HG03354 (cell line): ENCODE measurements at regions not wholly inside any gene's neighbourhood (a gene's known extent, or its start where the extent isn't known, plus 50 kb on each side); places are given as distances from the start of the nearest gene placed in this dataset.
"Not testable (repeated sequence)": the region's sequence is repeated elsewhere in the genome, so short reads cannot be mapped to it uniquely, and the experiment has no call there.

Source experiments
- ATAC-seq: cut with Tn5 transposase; IDR thresholded peaks from one replicate; pipeline ENCODE4 v1.9.1; 2021; ENCODE audit warnings: mild to moderate bottlenecking; ENCODE audit not compliant: unreplicated experiment, poor library complexity, severe bottlenecking

GRCh38 chr12:131505561-131505960 lies 205.3 kb upstream of the SFSWAP start:
- no peak for ATAC-seq

GRCh38 chr12:131506426-131506825 lies 204.5 kb upstream of the SFSWAP start:
- ATAC-seq, result no peak

GRCh38 chr12:131507094-131507493 lies 203.8 kb upstream of the SFSWAP start:
- ATAC-seq, result no peak

GRCh38 chr12:131507881-131508280 lies 203.0 kb upstream of the SFSWAP start:
- no peak for ATAC-seq

GRCh38 chr12:131509701-131510100 lies 201.2 kb upstream of the SFSWAP start:
- ATAC-seq, result no peak

GRCh38 chr12:131510431-131510830 lies 200.5 kb upstream of the SFSWAP start:
- no peak for ATAC-seq

- ATAC-seq, result peak; percentile 96
These were observed 199.5 kb upstream of the SFSWAP start for GRCh38 chr12:131511391-131511802.

GRCh38 chr12:131511803-131512561 lies 198.9 kb upstream of the SFSWAP start:
- ATAC-seq, result peak; percentile 30

- ATAC-seq, result no peak
These were observed 197.3 kb upstream of the SFSWAP start for GRCh38 chr12:131513606-131514005.

GRCh38 chr12:131520553-131520952 lies 190.3 kb upstream of the SFSWAP start:
- ATAC-seq, result not testable (repeated sequence)

- ATAC-seq, result no peak
These were observed 189.6 kb upstream of the SFSWAP start for GRCh38 chr12:131521326-131521725.

GRCh38 chr12:131525795-131526508 lies 184.9 kb upstream of the SFSWAP start:
- no peak for ATAC-seq

GRCh38 chr12:131527092-131527491 lies 183.8 kb upstream of the SFSWAP start:
- ATAC-seq, result no peak

- ATAC-seq, result no peak
These were observed 183.2 kb upstream of the SFSWAP start for GRCh38 chr12:131527736-131528135.

- ATAC-seq, result no peak
These were observed 182.7 kb upstream of the SFSWAP start for GRCh38 chr12:131528144-131528543.

GRCh38 chr12:131528667-131529066 lies 182.2 kb upstream of the SFSWAP start:
- ATAC-seq, result no peak

- no peak for ATAC-seq
These were observed 181.5 kb upstream of the SFSWAP start for GRCh38 chr12:131529196-131530040.

GRCh38 chr12:131530041-131530332 lies 180.9 kb upstream of the SFSWAP start:
- ATAC-seq, result no peak

- no peak for ATAC-seq
These were observed 180.5 kb upstream of the SFSWAP start for GRCh38 chr12:131530422-131530821.

- no peak for ATAC-seq
These were observed 177.8 kb upstream of the SFSWAP start for GRCh38 chr12:131533139-131533538.

GRCh38 chr12:131535779-131536178 lies 175.1 kb upstream of the SFSWAP start:
- no peak for ATAC-seq
